ENCODE measurements at regions not wholly inside any gene's neighbourhood (a gene's known extent, or its start where the extent isn't known, plus 50 kb on each side); places are given as distances from the start of the nearest gene placed in this dataset.

- Mint-ChIP-seq H3K9me3 (ENCODE audit: low read depth) (peaks cover 4% of the 10 kb centered on the region), H3K4me3 (no peak overlapping the region), H3K4me1 (ENCODE audit: low read depth) (no peaks in the 10 kb centered on the region), H3K27me3 (peaks cover 2% of the 10 kb centered on the region), H3K36me3 (no peaks in the 10 kb centered on the region), H3K27ac (no peak overlapping the region)
Observed at GRCh38 chr9:107810461-107810961, 320.9 kb upstream of the KLF4 start.

- Mint-ChIP-seq H3K4me1 (ENCODE audit: low read depth) (no peaks in the 10 kb centered on the region), H3K36me3 (no peaks in the 10 kb centered on the region), H3K27ac (no peak overlapping the region), H3K27me3 (peaks cover 2% of the 10 kb centered on the region), H3K4me3 (no peak overlapping the region), H3K9me3 (ENCODE audit: low read depth) (peaks cover 4% of the 10 kb centered on the region)
Observed at GRCh38 chr9:107809871-107810460, 320.4 kb upstream of the KLF4 start.

- Mint-ChIP-seq H3K27ac (no peak overlapping the region), H3K4me3 (no peak overlapping the region), H3K27me3 (no peaks in the 10 kb centered on the region), H3K36me3 (no peaks in the 10 kb centered on the region), H3K4me1 (ENCODE audit: low read depth) (no peaks in the 10 kb centered on the region), H3K9me3 (ENCODE audit: low read depth) (peaks cover 4% of the 10 kb centered on the region)
Observed at GRCh38 chr9:107807183-107807582, 317.6 kb upstream of the KLF4 start.

- no peak overlapping the region for H3K27ac Mint-ChIP-seq
- no peaks in the 10 kb centered on the region for H3K36me3 Mint-ChIP-seq
Observed at GRCh38 chr9:107805201-107805600, 315.6 kb upstream of the KLF4 start.

GRCh38 chr9:107794259-107794658 is 304.7 kb upstream of the KLF4 start:
- Mint-ChIP-seq H3K36me3 (no peaks in the 10 kb centered on the region), H3K27me3 (no peaks in the 10 kb centered on the region), H3K4me1 (ENCODE audit: low read depth) (no peaks in the 10 kb centered on the region)

More at GRCh38 chr9:107805201-107805600, 315.6 kb upstream of the KLF4 start:
- Mint-ChIP-seq H3K4me3 (no peak overlapping the region), H3K4me1 (ENCODE audit: low read depth) (no peaks in the 10 kb centered on the region), H3K27me3 (peaks cover 2% of the 10 kb centered on the region), H3K9me3 (ENCODE audit: low read depth) (peaks cover 4% of the 10 kb centered on the region)

GRCh38 chr9:107793541-107793940 is 304.0 kb upstream of the KLF4 start:
- H3K9me3 Mint-ChIP-seq (ENCODE audit: low read depth): no peaks in the 10 kb centered on the region
- H3K27me3 Mint-ChIP-seq: no peaks in the 10 kb centered on the region

More at GRCh38 chr9:107794259-107794658, 304.7 kb upstream of the KLF4 start:
- Mint-ChIP-seq H3K9me3 (ENCODE audit: low read depth) (no peaks in the 10 kb centered on the region), H3K4me3 (no peak overlapping the region), H3K27ac (no peak overlapping the region)

GRCh38 chr9:107792596-107792995 is 303.0 kb upstream of the KLF4 start:
- Mint-ChIP-seq H3K4me1 (ENCODE audit: low read depth) (no peaks in the 10 kb centered on the region), H3K27ac (no peak overlapping the region), H3K36me3 (no peaks in the 10 kb centered on the region), H3K9me3 (ENCODE audit: low read depth) (no peaks in the 10 kb centered on the region), H3K27me3 (no peaks in the 10 kb centered on the region), H3K4me3 (no peak overlapping the region)

More at GRCh38 chr9:107793541-107793940, 304.0 kb upstream of the KLF4 start:
- Mint-ChIP-seq H3K27ac (no peak overlapping the region), H3K4me3 (no peak overlapping the region), H3K36me3 (no peaks in the 10 kb centered on the region), H3K4me1 (ENCODE audit: low read depth) (no peaks in the 10 kb centered on the region)

- no peak overlapping the region for H3K4me3 Mint-ChIP-seq
- H3K27ac Mint-ChIP-seq: no peak overlapping the region
- H3K36me3 Mint-ChIP-seq: no peaks in the 10 kb centered on the region
- H3K4me1 Mint-ChIP-seq (ENCODE audit: low read depth): no peaks in the 10 kb centered on the region
- no peaks in the 10 kb centered on the region for H3K27me3 Mint-ChIP-seq
- H3K9me3 Mint-ChIP-seq (ENCODE audit: low read depth): no peaks in the 10 kb centered on the region
Observed at GRCh38 chr9:107792006-107792405, 302.4 kb upstream of the KLF4 start.

GRCh38 chr9:107789001-107789700 is 299.6 kb upstream of the KLF4 start:
- Mint-ChIP-seq H3K36me3 (no peaks in the 10 kb centered on the region), H3K9me3 (ENCODE audit: low read depth) (no peaks in the 10 kb centered on the region), H3K4me3 (no peak overlapping the region), H3K27ac (no peak overlapping the region), H3K4me1 (ENCODE audit: low read depth) (no peaks in the 10 kb centered on the region), H3K27me3 (no peaks in the 10 kb centered on the region)

- no peaks in the 10 kb centered on the region for H3K36me3 Mint-ChIP-seq
- no peaks in the 10 kb centered on the region for H3K4me1 Mint-ChIP-seq (ENCODE audit: low read depth)
- H3K9me3 Mint-ChIP-seq (ENCODE audit: low read depth): no peaks in the 10 kb centered on the region
- no peak overlapping the region for H3K4me3 Mint-ChIP-seq
- H3K27me3 Mint-ChIP-seq: no peaks in the 10 kb centered on the region
- no peak overlapping the region for H3K27ac Mint-ChIP-seq
Observed at GRCh38 chr9:107786561-107786960, 297.0 kb upstream of the KLF4 start.

GRCh38 chr9:107784235-107784958 is 294.8 kb upstream of the KLF4 start:
- Mint-ChIP-seq H3K27ac (no peak overlapping the region), H3K4me1 (ENCODE audit: low read depth) (no peaks in the 10 kb centered on the region), H3K27me3 (no peaks in the 10 kb centered on the region), H3K9me3 (ENCODE audit: low read depth) (no peaks in the 10 kb centered on the region), H3K36me3 (no peaks in the 10 kb centered on the region), H3K4me3 (no peak overlapping the region)

- no peak overlapping the region for H3K27ac Mint-ChIP-seq
- no peaks in the 10 kb centered on the region for H3K9me3 Mint-ChIP-seq (ENCODE audit: low read depth)
- no peaks in the 10 kb centered on the region for H3K27me3 Mint-ChIP-seq
- no peaks in the 10 kb centered on the region for H3K4me1 Mint-ChIP-seq (ENCODE audit: low read depth)
- no peak overlapping the region for H3K4me3 Mint-ChIP-seq
- H3K36me3 Mint-ChIP-seq: no peaks in the 10 kb centered on the region
Observed at GRCh38 chr9:107782789-107783188, 293.2 kb upstream of the KLF4 start.

GRCh38 chr9:107782381-107782780 is 292.8 kb upstream of the KLF4 start:
- Mint-ChIP-seq H3K36me3 (no peaks in the 10 kb centered on the region), H3K4me1 (ENCODE audit: low read depth) (no peaks in the 10 kb centered on the region), H3K9me3 (ENCODE audit: low read depth) (no peaks in the 10 kb centered on the region), H3K27ac (no peak overlapping the region), H3K4me3 (no peak overlapping the region), H3K27me3 (no peaks in the 10 kb centered on the region)

- Mint-ChIP-seq H3K4me1 (ENCODE audit: low read depth) (no peaks in the 10 kb centered on the region), H3K36me3 (no peaks in the 10 kb centered on the region), H3K27ac (no peak overlapping the region), H3K9me3 (ENCODE audit: low read depth) (no peaks in the 10 kb centered on the region), H3K4me3 (no peak overlapping the region), H3K27me3 (no peaks in the 10 kb centered on the region)
Observed at GRCh38 chr9:107780960-107781359, 291.4 kb upstream of the KLF4 start.

- no peaks in the 10 kb centered on the region for H3K9me3 Mint-ChIP-seq (ENCODE audit: low read depth)
- no peaks in the 10 kb centered on the region for H3K4me1 Mint-ChIP-seq (ENCODE audit: low read depth)
- no peaks in the 10 kb centered on the region for H3K27me3 Mint-ChIP-seq
- H3K27ac Mint-ChIP-seq: no peak overlapping the region
- no peak overlapping the region for H3K4me3 Mint-ChIP-seq
- no peaks in the 10 kb centered on the region for H3K36me3 Mint-ChIP-seq
Observed at GRCh38 chr9:107779731-107780130, 290.2 kb upstream of the KLF4 start.

Data from activated naive CD8-positive, alpha-beta T cell (primary cell).